HG02938 (cell line): ENCODE measurements at regions not wholly inside any gene's neighbourhood (a gene's known extent, or its start where the extent isn't known, plus 50 kb on each side); places are given as distances from the start of the nearest gene placed in this dataset.
"Not testable (repeated sequence)": the region's sequence is repeated elsewhere in the genome, so short reads cannot be mapped to it uniquely, and the experiment has no call there.

ENCODE experiments used
- ATAC-seq: cut with Tn5 transposase; IDR thresholded peaks from one replicate; pipeline ENCODE4 v1.9.1; 2021; ENCODE audit warnings: mild to moderate bottlenecking, moderate library complexity; ENCODE audit not compliant: unreplicated experiment

- no peak for ATAC-seq
Measured at GRCh38 chr4:112940336-112940735, 109.1 kb upstream of the ANK2 start.

- ATAC-seq, result no peak
Measured at GRCh38 chr4:112942077-112942476, 107.4 kb upstream of the ANK2 start.

- no peak for ATAC-seq
Measured at GRCh38 chr4:112942997-112943396, 106.5 kb upstream of the ANK2 start.

GRCh38 chr4:112944006-112944405, 105.4 kb upstream of the ANK2 start:
- ATAC-seq, result no peak

GRCh38 chr4:112946127-112946526, 103.3 kb upstream of the ANK2 start:
- no peak for ATAC-seq

- ATAC-seq, result no peak
Measured at GRCh38 chr4:112947616-112948015, 101.8 kb upstream of the ANK2 start.

- ATAC-seq, result no peak
Measured at GRCh38 chr4:112951362-112952312, 97.8 kb upstream of the ANK2 start.

GRCh38 chr4:112952313-112952700, 97.1 kb upstream of the ANK2 start:
- ATAC-seq, result no peak

GRCh38 chr4:112953262-112953661, 96.2 kb upstream of the ANK2 start:
- no peak for ATAC-seq

- ATAC-seq, result no peak
Measured at GRCh38 chr4:112954286-112954685, 95.2 kb upstream of the ANK2 start.

- ATAC-seq, result no peak
Measured at GRCh38 chr4:112956484-112956896, 93.0 kb upstream of the ANK2 start.

GRCh38 chr4:112957764-112958163, 91.7 kb upstream of the ANK2 start:
- ATAC-seq, result not testable (repeated sequence)

- no peak for ATAC-seq
Measured at GRCh38 chr4:112966701-112967488, 82.6 kb upstream of the ANK2 start.

GRCh38 chr4:112968451-112969159, 80.8 kb upstream of the ANK2 start:
- ATAC-seq, result no peak

- no peak for ATAC-seq
Measured at GRCh38 chr4:112970903-112971302, 78.5 kb upstream of the ANK2 start.

GRCh38 chr4:112973750-112974251, 75.7 kb upstream of the ANK2 start:
- ATAC-seq, result no peak

- ATAC-seq, result no peak
Measured at GRCh38 chr4:112975567-112976355, 73.7 kb upstream of the ANK2 start.

- no peak for ATAC-seq
Measured at GRCh38 chr4:112978691-112979472, 70.6 kb upstream of the ANK2 start.

- no peak for ATAC-seq
Measured at GRCh38 chr4:112979881-112980421, 69.5 kb upstream of the ANK2 start.
